ENCODE measurements at regions not wholly inside any gene's neighbourhood (a gene's known extent, or its start where the extent isn't known, plus 50 kb on each side); places are given as distances from the start of the nearest gene placed in this dataset.
A peak's percentile ranks its signal among the peaks of the same experiment; 100 is the strongest.

DNA sequence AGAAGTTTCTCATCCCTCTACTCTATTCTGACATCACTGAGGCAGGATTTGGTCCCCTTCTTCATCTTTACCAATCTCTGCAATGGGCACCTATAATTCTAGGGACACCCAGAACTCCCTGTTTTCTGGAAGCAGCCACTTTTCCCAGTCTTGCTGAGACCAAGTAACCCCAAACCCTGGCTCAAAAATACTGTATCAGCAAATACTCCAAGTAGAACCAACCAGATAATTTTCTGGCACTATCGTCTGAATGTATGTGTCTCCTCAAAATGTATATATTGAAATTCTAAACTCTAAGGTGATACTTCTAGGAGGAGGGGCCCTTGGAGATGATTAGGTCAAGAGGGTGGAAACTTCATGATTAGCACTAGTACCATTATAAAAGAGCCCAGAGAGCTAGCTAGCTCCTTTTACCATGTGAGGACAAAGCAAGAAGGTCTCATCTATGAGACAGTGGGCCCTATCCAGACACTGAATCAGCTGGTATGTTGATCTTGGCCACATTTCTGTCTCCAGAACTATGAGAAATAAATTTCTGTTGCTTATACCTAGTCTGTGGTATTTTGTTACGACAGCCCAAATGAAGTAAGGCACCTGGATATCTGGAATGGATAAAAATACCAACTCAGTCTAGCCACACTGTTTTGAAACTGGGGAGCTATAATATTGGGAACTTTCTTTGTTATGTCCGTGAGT lies 464.4 kb downstream of the CDH11 start:
- no peak for DNase-seq

DNA sequence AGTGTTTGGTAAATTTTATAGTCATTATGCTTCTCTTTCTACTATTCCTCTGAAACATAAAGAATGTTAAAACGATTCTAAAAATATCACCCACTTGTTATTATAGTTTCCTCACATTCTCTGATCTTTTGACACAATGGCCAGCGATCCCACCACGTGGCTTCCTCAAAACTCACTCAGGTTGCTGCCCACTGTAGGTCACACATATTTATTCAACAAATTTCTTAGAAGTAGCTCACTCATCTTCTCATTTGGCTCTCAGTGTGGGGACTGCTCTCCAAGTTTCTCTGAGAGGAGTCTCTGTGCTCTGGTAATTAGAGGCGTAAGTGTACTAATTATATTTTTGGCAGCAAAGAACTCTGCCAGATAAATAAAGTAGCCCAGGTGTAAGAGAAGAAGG lies 465.4 kb downstream of the CDH11 start:
- DNase-seq = peak in 4 of 58 donors; percentile 2 to 19 (median 2)

DNA sequence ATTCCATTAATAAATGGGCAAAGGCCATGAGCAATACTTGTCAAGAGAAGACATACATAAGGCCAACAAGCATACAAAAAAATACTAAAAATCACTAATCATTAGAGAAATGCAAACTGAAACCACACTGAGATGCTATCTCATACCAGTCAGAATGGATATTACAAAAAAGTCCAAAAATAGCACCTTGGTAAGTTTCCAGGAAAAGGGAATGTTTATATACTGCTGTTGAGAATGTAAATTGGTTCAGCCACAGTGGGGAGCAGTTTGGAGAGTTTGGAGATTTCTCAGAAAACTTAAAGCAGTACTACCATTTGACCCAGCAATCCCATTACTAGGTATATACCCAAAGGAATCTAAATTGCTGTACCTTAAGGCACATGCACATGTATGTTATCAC lies 467.7 kb downstream of the CDH11 start:
- no peak for DNase-seq

DNA sequence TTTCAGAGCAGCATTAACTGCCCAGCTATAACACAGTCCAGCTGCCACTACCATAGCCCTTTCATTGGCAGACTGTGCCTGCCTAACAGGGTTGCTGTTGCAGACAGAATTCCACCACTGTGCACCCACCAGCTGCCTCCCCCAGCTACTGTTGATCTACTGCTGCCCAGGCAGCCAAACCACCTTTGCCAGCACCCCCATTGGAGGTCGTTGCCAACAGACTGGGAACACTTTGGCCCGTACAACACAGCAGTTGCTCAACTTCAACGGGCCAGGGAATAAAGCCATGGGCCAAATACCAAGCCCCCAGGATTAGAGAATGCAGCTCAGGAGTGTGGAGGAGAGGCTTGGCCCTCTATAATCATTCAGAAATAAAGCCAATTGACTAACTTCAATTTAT lies 473.6 kb downstream of the CDH11 start:
- DNase-seq = peak in 4 of 58 donors; percentile 3 to 54 (median 13)

DNA sequence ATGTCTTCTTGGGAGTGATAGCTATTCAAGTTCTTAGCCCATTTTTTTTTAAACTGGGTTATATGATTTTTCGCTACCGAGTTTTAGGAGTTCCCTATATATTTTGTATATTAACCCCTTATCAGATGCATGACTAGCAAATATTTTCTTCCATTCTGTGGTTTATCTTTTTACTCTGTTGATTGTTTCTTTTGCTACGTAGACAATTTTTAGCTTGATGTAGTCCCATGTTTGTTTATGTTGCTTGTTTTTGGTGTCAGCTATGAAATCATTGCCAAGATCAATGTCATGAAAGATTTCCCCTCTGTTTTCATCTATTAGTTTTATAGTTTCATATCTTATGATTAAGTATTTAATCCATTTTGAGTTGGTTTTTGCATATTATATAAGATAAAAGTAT lies 480.5 kb downstream of the CDH11 start:
- no peak for DNase-seq

DNA sequence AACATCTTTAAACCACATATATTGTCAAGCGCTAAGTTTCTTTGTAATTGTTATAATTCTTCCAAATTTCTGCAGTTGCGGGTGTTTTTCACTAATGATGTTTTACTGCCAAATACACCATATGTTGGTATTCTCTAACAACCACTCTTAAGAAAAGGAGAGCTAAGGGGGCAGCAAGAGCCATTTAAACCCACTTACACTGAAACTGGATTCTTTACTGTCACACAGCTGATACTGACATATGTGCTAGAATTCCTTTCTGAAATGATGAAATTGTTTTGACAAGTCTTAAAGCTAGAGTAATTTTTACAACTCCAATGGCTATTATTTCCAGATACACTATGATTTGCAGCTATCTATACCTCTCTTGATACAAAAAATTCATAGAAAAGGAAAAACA lies 483.1 kb downstream of the CDH11 start:
- DNase-seq = no peak

DNA sequence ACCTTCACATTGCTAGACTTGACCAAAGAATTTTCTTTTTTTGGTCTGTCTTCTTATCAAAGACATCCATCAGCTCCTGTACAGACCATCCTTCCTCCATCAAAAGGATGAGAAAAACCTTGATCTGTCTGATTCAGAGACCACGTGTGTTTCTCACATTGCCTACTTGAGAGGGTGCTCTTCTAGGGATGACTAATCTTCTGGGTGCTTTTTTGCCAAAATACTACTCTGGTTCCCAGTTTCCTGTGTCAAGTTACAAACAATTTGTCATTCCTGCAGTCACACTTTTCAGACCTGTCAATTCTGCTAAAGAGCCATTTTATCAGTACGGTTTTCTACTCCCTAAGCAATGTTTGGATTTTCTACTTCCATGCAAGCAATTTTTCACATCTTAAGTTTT lies 492.2 kb downstream of the CDH11 start:
- DNase-seq = peak in 1 of 58 donors; percentile 31

DNA sequence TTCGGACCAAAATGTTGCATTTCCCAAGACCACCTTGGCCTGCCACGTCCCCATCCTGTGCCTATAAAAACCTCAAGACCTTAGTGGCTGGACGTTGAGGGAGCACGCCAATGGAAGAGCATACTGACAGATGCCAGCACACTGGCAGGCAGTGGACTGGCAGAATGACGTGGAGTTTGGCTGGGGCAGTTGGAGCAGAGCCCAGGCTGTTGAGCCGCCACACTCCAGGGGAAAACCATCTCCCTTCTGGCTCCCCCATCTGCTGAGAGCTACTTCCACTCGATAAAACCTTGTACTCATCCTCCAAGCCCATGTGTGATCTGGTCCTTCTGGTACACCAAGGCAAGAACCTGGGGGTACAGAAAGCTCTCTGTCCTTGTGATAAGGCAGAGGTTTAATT lies 494.1 kb downstream of the CDH11 start:
- DNase-seq = peak in 21 of 58 donors; percentile 2 to 36 (median 15)

DNA sequence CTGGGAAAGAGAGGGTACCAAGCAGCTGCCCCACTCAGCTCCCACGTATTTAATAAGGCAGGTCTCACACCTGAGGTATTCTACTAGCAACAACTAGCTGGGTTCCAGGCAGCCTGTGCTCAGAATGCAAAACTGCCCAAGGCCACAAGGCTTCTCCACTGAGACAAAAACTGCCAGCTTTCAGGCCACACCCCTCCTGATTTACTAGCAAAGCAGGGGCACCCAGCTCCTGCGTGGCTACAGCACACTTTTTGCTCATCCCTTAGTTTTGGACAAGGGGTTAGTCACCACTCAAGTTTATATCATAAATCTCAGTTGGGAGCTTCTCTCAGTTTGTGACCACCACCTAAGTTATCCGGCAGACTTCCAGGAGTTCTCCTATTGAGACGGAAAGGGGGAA lies 494.6 kb downstream of the CDH11 start:
- no peak for DNase-seq

DNA sequence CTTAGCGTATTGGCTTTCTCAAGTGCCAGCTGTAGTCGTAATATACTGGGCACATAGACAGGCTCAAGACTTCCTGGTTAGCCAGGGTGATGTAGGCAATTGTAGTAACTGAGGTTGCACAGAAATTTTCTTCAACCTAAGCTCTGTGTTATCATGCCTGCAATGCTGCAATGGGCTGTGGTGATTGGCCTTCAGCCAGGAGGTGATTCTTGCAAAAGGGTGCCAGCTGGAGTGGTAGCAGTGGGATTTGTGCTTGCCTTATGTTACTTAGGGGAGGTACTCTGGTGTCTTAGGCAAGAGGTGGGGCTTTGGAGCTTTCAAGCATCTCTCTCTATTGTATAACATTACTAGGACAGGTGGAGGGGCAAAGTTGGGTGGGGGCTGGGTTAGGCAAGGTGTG lies 495.1 kb downstream of the CDH11 start:
- DNase-seq = no peak

DNA sequence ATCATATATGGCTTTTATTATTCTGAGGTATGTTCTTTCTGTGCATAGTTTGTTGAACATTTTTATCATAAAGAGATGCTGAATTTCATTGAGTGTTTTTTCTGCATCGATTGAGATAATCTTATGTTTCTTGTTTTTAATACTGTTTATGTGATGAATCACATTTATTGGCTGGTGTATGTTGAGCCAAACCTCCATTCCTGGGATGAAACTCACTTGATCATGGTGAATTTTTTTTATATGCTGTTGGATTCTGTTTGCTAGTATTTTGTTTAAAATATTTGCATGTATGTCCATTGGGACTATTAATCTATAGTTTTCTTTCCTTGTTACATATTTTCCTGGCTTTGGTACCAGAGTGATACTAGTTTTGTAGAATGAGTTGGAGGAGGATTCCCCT lies 500.2 kb downstream of the CDH11 start:
- DNase-seq = no peak

DNA sequence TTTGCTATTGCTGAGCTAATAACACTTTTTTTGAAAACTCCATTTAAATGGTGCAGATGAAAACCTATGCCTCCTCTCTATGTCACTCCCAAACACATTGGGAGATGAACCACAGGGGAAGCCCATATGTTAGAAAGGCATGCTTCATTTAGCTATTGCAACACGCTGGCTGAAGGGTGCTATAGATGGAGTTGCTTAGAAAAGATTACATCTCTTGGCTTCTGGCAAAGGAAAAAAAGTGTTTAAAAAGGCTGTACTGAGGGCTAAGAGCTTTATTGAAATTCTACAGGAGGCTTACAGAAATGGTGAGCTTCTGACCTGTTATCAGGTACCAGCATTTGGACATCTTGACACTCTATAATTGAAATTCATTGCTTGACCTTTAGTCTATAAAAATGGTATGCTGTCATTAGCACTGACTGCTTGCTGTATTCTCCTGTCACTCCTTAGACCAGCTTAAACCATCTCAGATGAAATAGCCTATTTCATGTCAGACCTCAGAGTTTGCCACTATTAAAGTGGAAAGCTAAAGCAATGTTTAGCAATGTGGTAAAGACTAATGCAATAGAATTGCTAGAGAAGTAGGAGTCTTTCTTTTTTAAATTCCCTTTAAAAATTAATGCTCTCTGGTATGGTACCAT lies 503.9 kb downstream of the CDH11 start:
- no peak for DNase-seq

DNA sequence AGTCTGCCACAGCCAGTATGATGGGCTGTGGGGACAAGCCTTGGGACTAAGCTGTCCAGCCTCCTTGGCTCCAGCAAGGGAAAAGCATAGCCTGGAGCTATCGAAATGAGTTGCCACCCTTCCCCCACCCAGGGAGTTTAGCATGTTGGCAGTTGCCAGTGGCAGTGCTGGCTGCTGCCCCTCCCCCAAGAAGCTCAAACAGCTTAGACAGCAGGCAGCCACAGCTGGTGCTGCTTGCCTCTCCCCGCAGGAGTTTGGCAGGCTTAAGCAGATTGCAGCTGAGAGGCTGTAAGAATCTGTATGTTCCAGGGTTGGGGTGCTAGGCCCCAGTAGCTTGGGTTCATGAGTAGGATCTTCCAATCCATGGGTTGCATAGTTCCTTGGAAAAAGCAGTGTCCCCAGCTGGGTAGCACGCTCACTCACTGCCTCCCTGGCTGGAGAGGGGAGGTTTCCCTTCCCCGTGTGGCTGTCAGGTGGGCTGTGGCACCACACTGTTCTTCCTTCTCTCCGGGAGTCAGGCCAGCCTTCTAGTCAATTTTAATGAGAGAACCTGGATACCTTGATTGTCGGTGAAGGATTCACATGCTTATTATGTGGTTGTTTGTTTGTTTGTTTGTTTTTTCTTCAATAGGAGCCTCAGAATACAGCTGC lies 506.1 kb downstream of the CDH11 start:
- DNase-seq = peak in 27 of 58 donors; percentile 1 to 38 (median 13)

DNA sequence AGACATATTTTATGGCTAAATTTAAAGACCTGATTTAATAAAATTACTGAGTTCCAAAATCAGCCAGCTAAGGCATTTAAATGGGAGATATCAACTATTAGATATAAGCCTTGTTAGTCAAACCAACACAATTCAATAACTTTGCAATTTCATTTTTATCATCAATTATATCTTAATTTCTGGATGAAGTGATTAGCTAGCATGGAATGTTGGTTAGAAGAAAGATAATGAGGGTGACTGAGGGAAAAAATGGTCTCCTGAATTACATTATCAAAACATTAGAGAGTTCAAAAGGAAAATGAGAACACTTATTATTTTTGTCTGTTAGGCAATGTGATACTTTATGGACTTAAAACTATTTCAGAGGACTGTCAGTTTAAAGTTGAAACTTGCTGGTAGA lies 525.7 kb downstream of the CDH11 start:
- no peak for DNase-seq

DNA sequence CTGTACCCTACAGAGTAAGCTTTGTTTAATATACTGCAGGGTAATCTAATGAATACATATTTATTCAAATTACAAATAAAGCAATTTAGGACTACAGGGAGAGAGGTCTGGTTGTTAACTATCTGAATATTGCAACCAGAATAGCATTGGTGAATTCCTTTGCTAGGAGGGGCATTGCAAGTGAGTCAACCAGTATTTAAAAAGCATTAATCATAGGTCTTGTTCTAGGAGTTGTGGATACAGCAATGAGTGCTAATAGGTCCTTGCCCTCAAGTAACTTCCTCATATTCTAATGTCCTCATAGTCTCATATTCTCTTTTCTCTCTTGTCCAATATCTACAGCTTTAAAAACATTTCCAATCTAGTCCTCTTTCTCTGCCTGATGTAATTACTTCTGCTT lies 531.4 kb downstream of the CDH11 start:
- DNase-seq = no peak

DNA sequence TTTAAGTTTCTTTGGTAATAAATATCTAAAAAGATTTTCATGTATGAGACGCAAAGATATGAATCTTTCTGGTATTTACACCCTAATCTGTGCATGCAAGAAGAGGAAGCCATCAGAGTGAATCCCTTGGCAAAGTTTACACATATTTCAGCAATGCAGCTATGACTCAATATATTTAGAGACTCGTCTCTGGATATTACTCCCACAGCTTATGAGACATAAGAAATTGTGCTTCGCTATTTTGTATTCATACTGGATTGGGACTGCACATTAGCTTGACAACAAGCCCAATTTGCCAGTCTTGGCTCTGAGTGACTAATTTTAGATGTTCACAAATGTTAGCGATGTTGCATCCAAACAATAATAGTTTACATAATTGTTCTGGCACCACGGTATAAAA lies 532.0 kb downstream of the CDH11 start:
- DNase-seq = peak in 1 of 58 donors; percentile 12

DNA sequence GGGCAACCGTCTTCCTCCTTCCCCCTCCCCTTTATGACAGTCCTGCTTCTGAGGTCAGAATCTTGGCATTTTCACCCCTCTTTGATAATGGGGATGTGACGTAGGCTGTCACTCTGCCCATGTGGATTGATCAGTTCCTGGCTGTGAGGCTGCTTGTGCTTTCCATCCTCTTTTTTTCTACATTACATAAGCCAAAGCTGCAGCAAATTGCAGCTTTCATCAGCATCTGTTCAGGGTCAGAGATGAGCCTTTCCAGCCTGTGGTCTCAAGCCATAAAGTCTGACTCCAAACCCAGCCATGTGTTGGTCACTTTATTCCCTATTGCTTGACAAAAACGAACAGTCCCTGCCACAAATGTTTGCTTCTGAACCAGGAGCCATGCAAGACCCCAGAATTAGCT lies 535.1 kb downstream of the CDH11 start:
- no peak for DNase-seq

DNA sequence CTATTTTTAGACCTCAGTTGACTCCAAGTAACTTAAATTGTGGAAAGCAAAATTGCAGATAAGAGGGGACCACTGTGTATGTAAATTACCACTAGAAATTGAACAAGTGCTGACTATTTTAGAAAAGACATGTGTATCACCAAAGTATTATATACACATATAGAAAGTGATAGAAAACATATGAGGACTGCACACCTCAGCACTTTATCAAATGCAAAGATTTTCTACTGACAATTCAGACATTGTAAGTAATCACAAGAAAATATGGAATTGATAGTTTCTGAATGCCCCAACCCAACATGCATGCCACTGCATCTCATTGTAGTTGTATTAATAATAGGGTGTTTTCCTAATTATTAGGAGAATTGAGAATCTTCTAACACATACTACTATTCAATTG lies 536.5 kb downstream of the CDH11 start:
- DNase-seq = no peak

DNA sequence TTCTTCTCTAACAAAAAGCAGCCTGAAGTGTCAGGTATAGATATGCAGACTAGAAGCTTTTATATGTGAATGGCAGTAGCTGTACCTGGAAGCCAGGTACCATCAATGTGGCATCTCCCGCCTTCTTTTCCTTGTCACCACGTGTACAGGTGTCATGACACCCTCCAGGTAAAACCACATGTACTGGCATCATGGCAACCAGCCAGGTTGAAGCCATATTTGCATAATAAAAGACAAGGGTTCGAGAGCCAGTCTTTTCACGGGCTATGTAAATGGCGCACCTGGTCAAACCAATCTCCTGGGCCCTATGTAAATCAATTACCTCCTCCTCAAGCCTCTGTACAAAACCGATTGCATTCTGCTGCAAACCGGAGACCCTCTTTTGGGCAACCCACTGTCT lies 541.3 kb downstream of the CDH11 start:
- no peak for DNase-seq

DNA sequence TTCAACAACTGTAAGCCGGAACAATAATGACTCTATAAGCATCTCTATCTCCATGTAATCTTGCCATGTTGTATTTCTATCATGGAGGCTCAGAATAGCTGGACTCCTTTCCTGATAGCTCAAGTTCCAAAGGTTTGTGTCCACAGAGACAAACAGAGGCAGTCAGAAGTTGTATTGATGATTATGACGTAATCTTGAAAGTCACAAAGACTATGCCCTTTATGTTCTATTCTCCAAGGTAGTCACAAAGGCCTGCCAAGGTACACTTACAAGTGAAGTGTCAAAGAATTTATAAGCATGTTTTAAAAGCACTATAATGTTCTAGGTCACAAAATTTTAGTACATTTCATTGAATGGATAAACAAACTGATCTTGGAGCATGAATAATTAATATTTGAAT lies 542.2 kb downstream of the CDH11 start:
- no peak for DNase-seq

DNA sequence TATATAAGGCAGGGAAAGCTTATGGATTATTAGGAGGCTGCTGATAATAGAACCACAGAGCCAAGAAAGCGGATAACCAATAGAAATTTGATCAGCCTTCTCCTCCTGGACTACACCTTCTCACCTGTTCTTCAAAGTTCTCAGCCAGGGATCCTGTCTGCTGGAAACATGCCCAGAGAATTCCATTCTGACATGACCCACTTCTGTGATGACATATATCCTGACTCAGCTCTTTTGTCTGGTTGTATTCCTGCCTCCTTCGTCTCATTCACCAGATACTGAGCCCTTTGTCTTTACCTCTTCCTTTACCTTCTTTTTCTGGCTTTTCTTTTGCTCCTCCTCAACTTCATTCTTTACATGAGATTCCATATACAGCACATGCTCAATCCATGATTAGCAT lies 576.1 kb downstream of the CDH11 start:
- no peak for DNase-seq

DNA sequence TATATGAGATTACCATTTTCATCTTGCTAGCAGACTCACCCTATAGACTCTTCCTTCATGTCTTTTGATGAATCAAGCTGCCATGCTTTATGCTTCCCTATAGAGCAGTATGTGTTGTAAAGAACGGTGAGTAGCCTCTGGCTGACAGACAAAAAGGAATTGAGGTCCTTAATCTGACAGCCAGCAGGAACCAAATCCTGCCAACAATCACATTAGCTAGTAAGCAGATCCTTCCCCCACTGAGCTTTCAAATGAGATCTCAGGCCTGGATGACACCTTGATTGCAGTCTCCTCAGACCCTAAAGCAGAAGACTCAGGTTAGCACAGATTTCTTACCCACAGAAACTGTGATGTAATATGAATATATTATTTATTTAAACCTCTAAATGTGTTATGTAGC lies 577.0 kb downstream of the CDH11 start:
- DNase-seq = no peak

DNA sequence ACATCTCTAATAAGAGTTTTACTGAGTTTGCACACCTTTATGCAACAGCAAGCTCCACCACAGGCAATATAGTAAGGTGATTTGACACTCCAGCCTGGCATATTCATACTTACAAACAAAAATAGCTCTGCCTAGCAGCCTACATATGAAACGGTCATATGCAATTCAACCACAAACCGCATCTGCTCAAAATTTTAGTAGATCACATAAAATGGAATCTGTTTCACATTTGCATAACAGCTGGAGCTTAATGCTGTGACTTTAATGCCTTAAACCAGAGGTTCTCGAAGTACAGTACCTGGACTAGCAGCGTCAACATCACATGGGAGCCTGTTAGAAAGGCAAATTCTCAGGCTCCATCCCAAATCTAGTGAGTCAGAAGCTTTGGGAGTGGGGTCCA lies 578.4 kb downstream of the CDH11 start:
- DNase-seq = no peak
